ENCODE measurements at regions not wholly inside any gene's neighbourhood (a gene's known extent, or its start where the extent isn't known, plus 50 kb on each side); places are given as distances from the start of the nearest gene placed in this dataset.

GRCh38 chr4:34721835-34722234, 1522.5 kb downstream of the ARAP2 start:
- DNase-seq: no peak

GRCh38 chr4:34723605-34724004, 1520.7 kb downstream of the ARAP2 start:
- no peak for DNase-seq

GRCh38 chr4:34724491-34724890, 1519.8 kb downstream of the ARAP2 start:
- DNase-seq: no peak

GRCh38 chr4:34731070-34731469, 1513.2 kb downstream of the ARAP2 start:
- no peak for DNase-seq

GRCh38 chr4:34732176-34732950, 1512.0 kb downstream of the ARAP2 start:
- DNase-seq: no peak

- no peak for DNase-seq
These were observed 1511.0 kb downstream of the ARAP2 start for GRCh38 chr4:34733185-34733941.

GRCh38 chr4:34766935-34767334, 1477.4 kb downstream of the ARAP2 start:
- no peak for DNase-seq

GRCh38 chr4:34767407-34767806, 1476.9 kb downstream of the ARAP2 start:
- no peak for DNase-seq

GRCh38 chr4:34771632-34772031, 1472.7 kb downstream of the ARAP2 start:
- DNase-seq: no peak

GRCh38 chr4:34790131-34790530, 1454.2 kb downstream of the ARAP2 start:
- no peak for DNase-seq

- no peak for DNase-seq
These were observed 1453.1 kb downstream of the ARAP2 start for GRCh38 chr4:34791209-34791608.

GRCh38 chr4:34800953-34801352, 1443.4 kb downstream of the ARAP2 start:
- DNase-seq: no peak

GRCh38 chr4:34814266-34814665, 1430.0 kb downstream of the ARAP2 start:
- DNase-seq: no peak

- DNase-seq: no peak
These were observed 1419.8 kb downstream of the ARAP2 start for GRCh38 chr4:34824515-34824914.

- no peak for DNase-seq
These were observed 1417.7 kb downstream of the ARAP2 start for GRCh38 chr4:34826660-34827059.

GRCh38 chr4:34845926-34846325, 1398.4 kb downstream of the ARAP2 start:
- no peak for DNase-seq

- no peak for DNase-seq
These were observed 1393.9 kb downstream of the ARAP2 start for GRCh38 chr4:34850421-34850820.

- DNase-seq: no peak
These were observed 1393.3 kb downstream of the ARAP2 start for GRCh38 chr4:34850968-34851367.

GRCh38 chr4:34851411-34851810, 1392.9 kb downstream of the ARAP2 start:
- DNase-seq: no peak

- no peak for DNase-seq
These were observed 1389.9 kb downstream of the ARAP2 start for GRCh38 chr4:34854451-34854850.

GRCh38 chr4:34861666-34862065, 1382.6 kb downstream of the ARAP2 start:
- no peak for DNase-seq

- DNase-seq: peak in 1 of 2 experiments; percentile 1
These were observed 1365.4 kb downstream of the ARAP2 start for GRCh38 chr4:34878961-34879360.

GRCh38 chr4:34880246-34880645, 1364.1 kb downstream of the ARAP2 start:
- DNase-seq: no peak

GRCh38 chr4:34891892-34892291, 1352.4 kb downstream of the ARAP2 start:
- DNase-seq: no peak
